C4-2B (cell line): ENCODE measurements at regions not wholly inside any gene's neighbourhood (a gene's known extent, or its start where the extent isn't known, plus 50 kb on each side); places are given as distances from the start of the nearest gene placed in this dataset.

ENCODE experiments used
- CTCF ChIP-seq: fragments of 450-650 bp; conservative IDR thresholded peaks from 2 replicates; pipeline ENCODE4 v1.5.1; 2017; ENCODE audit warnings: mild to moderate bottlenecking
- ZFX ChIP-seq: fragments of 450-650 bp; IDR thresholded peaks from 2 replicates; pipeline ENCODE4 v1.6.1; 2017

GRCh38 chr4:104859601-104860237, 287.0 kb upstream of the TET2 start:
- TF ChIP-seq CTCF (no peak), ZFX (no peak)
